H9 (cell line): ENCODE measurements at regions not wholly inside any gene's neighbourhood (a gene's known extent, or its start where the extent isn't known, plus 50 kb on each side); places are given as distances from the start of the nearest gene placed in this dataset.

ENCODE experiments used
- DNase-seq: peaks from one replicate; pipeline ENCODE4 v3.0.0-alpha.2; 2017
- H2AFZ ChIP-seq: one replicate; pipeline ENCODE4 v1.6.1; 2013; ENCODE audit warnings: mild to moderate bottlenecking, low read length, control low read depth, moderate library complexity
- H2AK5ac ChIP-seq: 2 replicates; pipeline ENCODE4 v1.6.1; 2013; ENCODE audit warnings: low read length, control low read depth, mixed read lengths; ENCODE audit not compliant: insufficient read length
- H2BK120ac ChIP-seq: one replicate; pipeline ENCODE4 v1.6.1; 2013; ENCODE audit warnings: low read depth, mild to moderate bottlenecking, low read length, control low read depth, inconsistent platforms; ENCODE audit not compliant: poor library complexity, severe bottlenecking
- H2BK12ac ChIP-seq: 2 replicates; pipeline ENCODE4 v1.6.1; 2013; ENCODE audit warnings: low read length, control low read depth, mixed read lengths, low read depth; ENCODE audit not compliant: insufficient read length
- H2BK15ac ChIP-seq: 2 replicates; pipeline ENCODE4 v1.6.1; 2013; ENCODE audit warnings: low read depth, low read length, control low read depth
- H2BK20ac ChIP-seq: one replicate; pipeline ENCODE4 v1.6.1; 2013; ENCODE audit warnings: low read depth, mild to moderate bottlenecking, low read length, control low read depth, inconsistent platforms; ENCODE audit not compliant: poor library complexity, severe bottlenecking
- H2BK5ac ChIP-seq: 2 replicates; pipeline ENCODE4 v1.6.1; 2013; ENCODE audit warnings: low read length, control low read depth, mixed read lengths; ENCODE audit not compliant: insufficient read length
- H3K14ac ChIP-seq: 2 replicates; pipeline ENCODE4 v1.6.1; 2013; ENCODE audit warnings: low read length, control low read depth; ENCODE audit not compliant: insufficient read depth
- H3K18ac ChIP-seq: 2 replicates; pipeline ENCODE4 v1.6.1; 2013; ENCODE audit warnings: low read depth, mild to moderate bottlenecking, mixed read lengths, low read length, control low read depth; ENCODE audit not compliant: insufficient read length
- H3K23ac ChIP-seq: 2 replicates; pipeline ENCODE4 v1.6.1; 2013; ENCODE audit warnings: low read length, control low read depth, mixed read lengths, low read depth; ENCODE audit not compliant: insufficient read length
- H3K23me2 ChIP-seq: 2 replicates; pipeline ENCODE4 v1.6.1; 2013; ENCODE audit warnings: low read depth, mild to moderate bottlenecking, mixed read lengths, low read length, control low read depth; ENCODE audit not compliant: insufficient read length, poor library complexity, severe bottlenecking
- H3K27ac ChIP-seq: 2 replicates; pipeline ENCODE4 v1.5.1; 2013; ENCODE audit warnings: low read length, control low read depth, mixed read lengths, low read depth; ENCODE audit not compliant: insufficient read length
- H3K27me3 ChIP-seq: 2 replicates; pipeline ENCODE4 v1.6.1; 2013; ENCODE audit warnings: low read length, control low read depth, inconsistent platforms; ENCODE audit not compliant: insufficient read depth
- H3K4ac ChIP-seq: 2 replicates; pipeline ENCODE4 v1.6.1; 2013; ENCODE audit warnings: low read depth, mild to moderate bottlenecking, control low read depth, inconsistent platforms, low read length, moderate library complexity
- H3K4me1 ChIP-seq: 2 replicates; pipeline ENCODE4 v1.6.1; 2013; ENCODE audit warnings: low read length, control low read depth, inconsistent platforms; ENCODE audit not compliant: insufficient read depth
- H3K4me2 ChIP-seq: 2 replicates; pipeline ENCODE4 v1.6.1; 2013; ENCODE audit warnings: low read length, control low read depth, mixed read lengths; ENCODE audit not compliant: insufficient read length, insufficient read depth
- H3K56ac ChIP-seq: 2 replicates; pipeline ENCODE4 v1.6.1; 2013; ENCODE audit warnings: low read depth, mild to moderate bottlenecking, mixed read lengths, low read length, control low read depth; ENCODE audit not compliant: insufficient read length
- H3K79me1 ChIP-seq: 2 replicates; pipeline ENCODE4 v1.6.1; 2013; ENCODE audit warnings: low read depth, mild to moderate bottlenecking, moderate library complexity, low read length, control low read depth, inconsistent platforms; ENCODE audit not compliant: insufficient read depth, poor library complexity, severe bottlenecking
- H3K79me2 ChIP-seq: 2 replicates; pipeline ENCODE4 v1.6.1; 2013; ENCODE audit warnings: low read length, control low read depth, inconsistent platforms; ENCODE audit not compliant: insufficient read depth
- H3K9ac ChIP-seq: 2 replicates; pipeline ENCODE4 v1.6.1; 2013; ENCODE audit warnings: low read length, control low read depth, mixed read lengths; ENCODE audit not compliant: insufficient read length; ENCODE audit errors: extremely low read depth
- H3K9me3 ChIP-seq: one replicate; pipeline ENCODE4 v1.6.1; 2013; ENCODE audit warnings: low read depth, low read length, inconsistent platforms; ENCODE audit not compliant: control insufficient read depth
- H3T11ph ChIP-seq: one replicate; pipeline ENCODE4 v1.6.1; 2013; ENCODE audit warnings: mild to moderate bottlenecking, low read length, control low read depth, inconsistent platforms
- H4K20me1 ChIP-seq: one replicate; pipeline ENCODE4 v1.6.1; 2013; ENCODE audit not compliant: control insufficient read depth, insufficient read length, insufficient read depth
- H4K5ac ChIP-seq: 2 replicates; pipeline ENCODE4 v1.6.1; 2013; ENCODE audit warnings: low read depth, mild to moderate bottlenecking, mixed read lengths, low read length, control low read depth; ENCODE audit not compliant: insufficient read length
- H4K8ac ChIP-seq: replicated peaks from 2 replicates; pipeline ENCODE4 v1.6.1; 2013; ENCODE audit warnings: low read length, control low read depth, mixed read lengths, low read depth; ENCODE audit not compliant: insufficient read length
- H4K91ac ChIP-seq: 2 replicates; pipeline ENCODE4 v1.6.1; 2013; ENCODE audit warnings: low read depth, mild to moderate bottlenecking, moderate library complexity, mixed read lengths, low read length, control low read depth; ENCODE audit not compliant: insufficient read length
- H3K27ac Mint-ChIP-seq, 3 experiments: 2 replicates in 2 of 3; 3 replicates in 1 of 3; pipeline ENCODE4 v1.8.0; 2020 to 2021; ENCODE audit warnings: mixed read lengths in 3 of 3, mild to moderate bottlenecking in 1 of 3, moderate library complexity in 1 of 3
- H3K27me3 Mint-ChIP-seq: 2 replicates; pipeline ENCODE4 v1.8.0; 2021; ENCODE audit warnings: low read depth, mild to moderate bottlenecking, moderate library complexity, mixed read lengths
- H3K36me3 Mint-ChIP-seq, 3 experiments: 2 replicates in 2 of 3; 3 replicates in 1 of 3; pipeline ENCODE4 v1.8.0; 2020 to 2021; ENCODE audit warnings: low read depth in 3 of 3, mixed read lengths in 3 of 3; ENCODE audit not compliant: insufficient read depth in 1 of 3
- H3K4me1 Mint-ChIP-seq, 2 experiments: 2 replicates each; pipeline ENCODE4 v1.8.0; 2020; ENCODE audit warnings: mixed read lengths in 2 of 2
- H3K4me3 Mint-ChIP-seq, 2 experiments: 2 replicates in 1 of 2; 3 replicates in 1 of 2; pipeline ENCODE4 v1.8.0; 2020 to 2021; ENCODE audit warnings: mild to moderate bottlenecking in 2 of 2, mixed read lengths in 2 of 2, moderate library complexity in 1 of 2
- H3K9me3 Mint-ChIP-seq, 2 experiments: 2 replicates in 1 of 2; 3 replicates in 1 of 2; pipeline ENCODE4 v1.8.0; 2020; ENCODE audit warnings: mild to moderate bottlenecking in 2 of 2, mixed read lengths in 2 of 2, moderate library complexity in 1 of 2
- CTCF ChIP-seq: fragments of 200-600 bp; sonication (generic); conservative IDR thresholded peaks from 3 replicates; pipeline ENCODE4 v1.8.0; 2021; ENCODE audit warnings: antibody characterized with exemption, mild to moderate bottlenecking
- WGBS: extraction: QIAGEN DNeasy Blood & Tissue Kit; methylation state at CpG from one replicate; pipeline ENCODE4 v1.1.7; 2013; ENCODE audit warnings: missing lambda C conversion rate, low lambda C conversion rate, mixed read lengths; ENCODE audit not compliant: insufficient read length; ENCODE audit errors: extremely low coverage; 5-methylcytosine and 5-hydroxymethylcytosine counted together

- WGBS, result no CpG with 5 or more reads among the region's 10 CpGs
- no peak overlapping the region; a peak in 1 of 5 replicates for H3K4me3 Mint-ChIP-seq
Observed at GRCh38 chr1:29470788-29471119, 234.4 kb downstream of the PTPRU start.

More at GRCh38 chr1:29470788-29471119, 234.4 kb downstream of the PTPRU start:
- Histone ChIP-seq H3K9ac (no peak overlapping the region), H4K8ac (no peak overlapping the region), H4K91ac (no peak overlapping the region), H3K27me3 (no peaks in the 10 kb centered on the region; the same call in 1 of the 2 replicates), H3K23me2 (no peaks in the 10 kb centered on the region), H3K79me1 (no peaks in the 10 kb centered on the region), H3K4me1 (no peaks in the 10 kb centered on the region), H2BK5ac (no peak overlapping the region), H3K18ac (no peak overlapping the region), H2BK120ac (no peak overlapping the region), H4K20me1 (no peaks in the 10 kb centered on the region), H2AFZ (no peak overlapping the region), H3K14ac (no peak overlapping the region), H3K9me3 (no peaks in the 10 kb centered on the region), H2BK20ac (no peak overlapping the region), H2BK15ac (no peak overlapping the region), H2BK12ac (no peak overlapping the region), H3K4me2 (no peak overlapping the region), H2AK5ac (no peak overlapping the region), H3K79me2 (no peaks in the 10 kb centered on the region), H3K56ac (no peak overlapping the region), H3T11ph (no peak overlapping the region), H3K23ac (no peak overlapping the region), H3K27ac (no peak overlapping the region), H4K5ac (no peak overlapping the region), H3K4ac (no peak overlapping the region)
- Mint-ChIP-seq H3K36me3 (peaks cover 0 to 3% (median 0%) of the 10 kb centered on the region in 3 experiments; a peak in 1 of 7 replicates), H3K27ac (no peak overlapping the region), H3K27me3 (peaks cover 7% of the 10 kb centered on the region), H3K4me1 (peaks cover 37% of the 10 kb centered on the region in 2 experiments), H3K9me3 (peaks cover 7 to 9% of the 10 kb centered on the region in 2 experiments)
- DNase-seq, result no peak
- TF ChIP-seq CTCF, result no peak
